GM19467 (cell line): ENCODE measurements at regions not wholly inside any gene's neighbourhood (a gene's known extent, or its start where the extent isn't known, plus 50 kb on each side); places are given as distances from the start of the nearest gene placed in this dataset.

Experiments used
- ATAC-seq: cut with Tn5 transposase; IDR thresholded peaks from one replicate; pipeline ENCODE4 v1.9.1; 2021; ENCODE audit warnings: mild to moderate bottlenecking, moderate library complexity; ENCODE audit not compliant: unreplicated experiment

DNA sequence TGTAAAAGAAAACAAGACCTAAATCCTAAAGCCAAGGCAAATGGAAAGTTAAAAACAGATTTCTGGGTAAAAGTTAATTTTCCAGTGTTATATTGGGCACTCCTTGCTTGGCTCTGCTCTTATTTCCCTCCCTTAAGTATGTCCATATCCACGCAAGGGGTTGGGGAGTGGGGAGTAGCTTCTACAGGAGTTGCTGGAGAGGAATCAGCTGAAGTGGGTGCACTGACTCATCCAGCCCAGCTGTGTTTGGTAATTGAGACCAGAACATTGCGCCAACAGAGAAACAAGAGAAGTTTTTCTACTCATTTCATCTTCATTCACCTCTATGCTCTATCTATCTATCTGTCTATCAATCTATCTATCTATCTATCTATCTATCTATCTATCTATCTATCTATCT lies 298.4 kb upstream of the PDGFD start:
- ATAC-seq, result no peak

DNA sequence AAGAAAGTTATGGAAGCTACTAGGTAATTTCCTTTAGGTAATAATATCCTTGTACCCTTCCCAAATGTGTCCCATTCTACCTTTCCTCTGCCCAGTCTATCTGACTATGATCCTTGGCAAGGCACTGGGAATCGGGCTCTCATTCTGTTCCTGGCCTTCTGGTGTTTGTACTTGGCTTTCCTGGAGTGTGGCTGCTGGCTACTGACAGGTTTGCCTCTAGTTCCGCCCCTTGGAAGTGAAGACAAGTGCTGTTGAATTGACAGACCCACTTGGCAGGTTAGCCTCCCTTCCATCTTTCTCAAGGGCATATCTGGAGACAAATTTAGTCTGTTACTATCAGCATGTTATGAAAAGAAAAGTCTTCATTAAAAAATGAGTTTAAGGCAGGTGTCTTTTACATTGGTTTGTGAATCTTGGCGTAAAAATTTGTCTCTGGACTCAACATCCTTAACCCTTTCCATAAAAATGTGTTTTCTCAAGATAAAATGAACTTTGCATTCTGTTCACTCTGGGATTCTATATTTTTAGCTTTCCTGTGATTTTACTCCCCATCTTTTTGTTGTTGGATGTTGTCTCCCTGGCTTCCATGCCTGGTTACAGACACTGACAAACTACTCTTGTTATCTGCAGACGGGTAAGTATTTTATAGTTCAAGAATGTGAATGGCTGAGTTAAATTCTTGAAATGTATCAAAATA lies 287.4 kb upstream of the PDGFD start:
- ATAC-seq, result no peak

DNA sequence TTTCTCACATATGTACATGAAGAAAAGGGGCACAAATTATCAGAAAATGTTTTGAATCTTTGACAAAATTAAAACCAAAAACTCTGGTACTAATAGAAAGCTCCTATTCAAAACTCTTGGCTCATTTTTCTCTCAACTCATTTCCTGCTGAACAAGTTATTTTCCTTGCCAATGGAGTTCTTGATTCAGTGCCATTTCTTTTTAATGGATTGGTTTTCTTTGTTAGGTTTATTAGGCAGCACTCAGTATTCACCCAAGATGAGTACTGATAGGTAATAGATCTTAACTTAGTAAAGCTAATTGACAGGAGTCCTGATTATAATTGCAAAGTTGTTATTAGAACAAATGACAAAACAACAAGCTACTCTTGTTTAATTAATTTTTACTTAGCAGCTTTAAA lies 279.4 kb upstream of the PDGFD start:
- ATAC-seq, result no peak

DNA sequence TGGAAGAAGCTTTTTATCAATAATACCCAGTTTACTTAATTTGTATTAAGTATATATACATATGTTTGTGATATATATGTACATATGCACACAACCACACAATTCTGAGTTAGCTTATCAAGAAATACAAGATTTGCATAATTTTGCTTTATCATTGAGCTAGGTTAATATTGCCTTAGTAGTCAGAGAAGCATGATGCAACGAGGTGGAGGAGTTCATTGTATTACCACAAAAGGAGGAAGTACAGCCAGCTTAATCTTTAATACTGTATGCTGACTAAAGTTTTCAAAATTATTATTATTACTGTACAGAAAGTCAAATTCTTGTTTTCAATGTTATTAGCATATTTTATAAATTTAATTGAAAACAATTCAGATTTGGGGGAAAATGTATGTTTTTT lies 278.4 kb upstream of the PDGFD start:
- ATAC-seq, result no peak

DNA sequence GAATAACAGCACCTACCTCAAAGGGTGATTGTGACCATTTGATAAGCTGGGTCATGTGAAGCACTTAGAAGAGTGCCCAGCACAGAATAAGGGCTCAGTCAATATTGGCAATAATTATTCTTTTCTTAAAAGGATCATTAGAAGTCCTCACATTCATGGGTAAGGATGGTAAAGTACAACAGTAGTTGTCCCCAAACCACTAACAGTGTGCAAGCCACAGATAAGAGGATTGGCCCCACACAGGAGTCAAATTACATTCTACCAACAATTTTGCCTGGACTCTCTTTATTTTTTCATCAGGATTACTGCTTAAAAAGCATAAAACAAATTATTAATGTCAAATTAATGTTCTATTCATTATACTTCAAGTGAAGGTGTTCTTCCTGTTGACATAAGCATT lies 271.5 kb upstream of the PDGFD start:
- no peak for ATAC-seq

DNA sequence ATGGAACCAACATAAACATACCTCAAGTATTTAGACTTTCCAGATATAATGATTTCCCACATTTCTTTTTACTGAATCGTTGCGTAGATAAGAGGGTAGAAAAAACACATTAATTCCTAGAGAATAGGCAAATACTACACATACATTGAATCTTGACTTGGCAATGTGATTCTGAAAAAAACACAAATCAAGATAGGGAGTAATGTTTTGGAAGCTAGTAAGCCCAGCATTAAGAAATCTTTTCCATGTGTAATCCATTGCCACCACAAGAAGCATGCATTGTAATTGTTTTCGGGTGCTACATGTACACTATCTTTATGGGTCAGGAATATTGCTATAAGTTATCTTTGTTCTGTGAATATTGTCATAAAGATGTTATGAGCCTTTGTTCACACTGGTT lies 269.8 kb upstream of the PDGFD start:
- no peak for ATAC-seq

DNA sequence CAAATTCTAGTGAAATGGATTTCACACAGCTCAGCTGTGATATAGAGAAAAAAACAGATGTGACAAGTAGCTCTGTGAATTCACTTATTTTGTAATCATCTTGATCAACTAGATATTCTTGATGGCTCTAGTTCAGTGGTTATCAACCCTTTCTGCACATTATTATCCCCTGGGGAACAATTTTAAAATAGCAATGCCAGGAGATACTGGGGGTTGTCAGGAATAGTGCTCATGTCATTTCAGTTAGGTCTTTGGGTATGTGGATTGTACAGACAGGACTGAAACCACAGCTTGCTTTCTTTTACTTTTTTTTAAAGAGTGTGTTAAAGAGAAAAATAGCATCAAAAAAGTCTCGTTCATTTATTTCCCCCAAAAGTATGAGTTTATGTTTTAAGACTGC lies 269.0 kb upstream of the PDGFD start:
- no peak for ATAC-seq

DNA sequence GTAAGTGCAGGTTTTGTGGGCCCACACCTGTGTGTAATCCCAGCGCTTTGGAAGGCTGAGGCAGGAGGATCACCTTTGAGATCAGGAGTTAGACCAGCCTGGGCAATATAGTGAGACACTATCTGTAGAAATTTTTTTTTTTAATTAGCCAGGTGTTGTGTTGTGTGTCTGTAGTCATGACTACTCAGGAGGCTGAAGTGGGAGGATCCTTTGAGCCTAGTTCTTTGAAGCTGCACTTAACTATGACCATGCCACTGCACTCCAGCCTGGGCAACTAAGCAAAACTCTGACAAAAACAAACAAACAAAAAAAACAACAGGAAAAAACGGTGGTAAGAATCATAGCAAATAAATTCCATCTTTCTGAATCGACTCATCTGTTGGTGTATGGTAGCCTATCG lies 268.6 kb upstream of the PDGFD start:
- no peak for ATAC-seq

DNA sequence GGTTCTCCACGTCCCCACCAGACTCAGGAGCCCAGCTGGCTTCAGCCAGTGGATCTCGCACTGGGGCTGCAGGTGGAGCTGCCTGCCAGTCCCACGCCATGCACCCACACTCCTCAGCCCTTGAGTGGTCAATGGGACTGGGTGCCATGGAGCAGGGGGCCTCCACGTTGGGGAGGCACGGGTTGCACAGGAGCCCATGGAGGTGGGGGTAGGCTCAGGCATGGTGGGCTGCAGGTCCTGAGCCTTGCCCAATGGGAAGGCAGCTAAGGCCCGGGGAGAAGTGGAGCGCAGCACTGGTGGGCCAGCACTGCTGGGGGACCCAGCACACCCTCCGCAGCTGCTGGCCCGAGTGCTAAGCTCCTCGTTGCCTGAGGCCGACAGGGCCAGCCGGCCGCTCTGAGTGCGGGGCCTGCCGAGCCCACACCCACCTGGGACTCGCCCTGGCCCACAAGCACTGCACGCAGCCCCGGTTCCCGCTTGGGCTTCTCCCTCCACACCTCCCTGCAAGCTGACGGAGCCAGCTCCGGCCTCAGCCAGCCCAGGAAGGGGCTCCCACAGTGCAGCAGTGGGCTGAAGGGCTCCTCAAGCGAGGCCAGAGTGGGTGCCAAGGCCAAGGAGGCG lies 258.5 kb upstream of the PDGFD start:
- ATAC-seq, result no peak

DNA sequence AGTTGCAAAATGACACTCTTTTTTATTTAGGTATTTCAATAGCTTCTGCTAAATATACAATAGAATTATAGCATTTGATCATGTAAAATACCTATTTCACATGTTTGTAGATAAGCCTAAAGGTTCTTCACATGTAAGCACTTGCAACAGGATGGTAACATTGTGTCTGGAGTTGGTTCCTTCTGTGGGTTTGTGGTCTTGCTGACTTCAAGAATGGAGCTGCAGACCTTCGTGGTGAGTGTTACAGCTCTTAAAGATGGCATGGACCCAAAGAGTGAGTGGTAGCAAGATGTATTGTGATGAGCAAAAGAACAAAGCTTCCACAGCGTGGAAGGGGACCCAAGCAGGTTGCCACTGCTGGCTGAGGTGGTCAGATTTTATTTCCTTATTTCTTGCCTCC lies 246.4 kb upstream of the PDGFD start:
- no peak for ATAC-seq

DNA sequence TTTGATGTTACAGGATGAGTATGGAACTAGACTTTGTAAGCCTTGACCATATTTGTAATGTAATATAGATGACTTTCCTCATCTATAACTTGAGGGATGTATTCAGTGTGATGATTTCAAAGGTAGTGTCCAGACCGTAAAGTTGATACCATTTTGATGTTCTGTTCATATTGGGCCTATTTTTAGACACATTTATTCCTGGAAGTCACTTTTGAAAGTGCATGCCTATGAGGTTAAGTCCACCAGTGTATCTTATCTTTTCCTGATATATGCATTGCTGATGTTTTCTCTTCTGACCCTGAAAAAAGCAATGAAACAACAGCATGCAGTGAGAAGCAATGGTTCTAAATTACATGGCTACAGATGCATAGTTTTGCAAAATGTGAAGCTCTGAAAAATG lies 244.7 kb upstream of the PDGFD start:
- no peak for ATAC-seq

DNA sequence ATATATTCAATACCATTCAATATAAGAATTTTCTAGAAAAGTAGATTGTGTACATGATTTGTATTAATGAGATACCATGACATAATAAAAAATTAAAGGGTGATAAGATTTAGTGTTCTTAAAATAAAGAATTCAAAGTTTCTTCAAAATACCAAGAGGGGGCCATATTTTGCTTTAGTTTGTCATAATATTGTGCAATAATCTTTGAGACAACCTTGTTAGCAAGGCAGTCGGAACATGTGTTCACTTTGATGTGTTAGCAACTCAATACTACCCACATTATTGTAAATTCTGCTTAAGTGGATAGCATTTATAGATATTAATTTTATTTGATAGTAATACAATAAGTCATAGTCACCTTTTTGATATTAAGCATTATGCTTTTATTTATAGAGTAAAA lies 241.3 kb upstream of the PDGFD start:
- ATAC-seq, result no peak

DNA sequence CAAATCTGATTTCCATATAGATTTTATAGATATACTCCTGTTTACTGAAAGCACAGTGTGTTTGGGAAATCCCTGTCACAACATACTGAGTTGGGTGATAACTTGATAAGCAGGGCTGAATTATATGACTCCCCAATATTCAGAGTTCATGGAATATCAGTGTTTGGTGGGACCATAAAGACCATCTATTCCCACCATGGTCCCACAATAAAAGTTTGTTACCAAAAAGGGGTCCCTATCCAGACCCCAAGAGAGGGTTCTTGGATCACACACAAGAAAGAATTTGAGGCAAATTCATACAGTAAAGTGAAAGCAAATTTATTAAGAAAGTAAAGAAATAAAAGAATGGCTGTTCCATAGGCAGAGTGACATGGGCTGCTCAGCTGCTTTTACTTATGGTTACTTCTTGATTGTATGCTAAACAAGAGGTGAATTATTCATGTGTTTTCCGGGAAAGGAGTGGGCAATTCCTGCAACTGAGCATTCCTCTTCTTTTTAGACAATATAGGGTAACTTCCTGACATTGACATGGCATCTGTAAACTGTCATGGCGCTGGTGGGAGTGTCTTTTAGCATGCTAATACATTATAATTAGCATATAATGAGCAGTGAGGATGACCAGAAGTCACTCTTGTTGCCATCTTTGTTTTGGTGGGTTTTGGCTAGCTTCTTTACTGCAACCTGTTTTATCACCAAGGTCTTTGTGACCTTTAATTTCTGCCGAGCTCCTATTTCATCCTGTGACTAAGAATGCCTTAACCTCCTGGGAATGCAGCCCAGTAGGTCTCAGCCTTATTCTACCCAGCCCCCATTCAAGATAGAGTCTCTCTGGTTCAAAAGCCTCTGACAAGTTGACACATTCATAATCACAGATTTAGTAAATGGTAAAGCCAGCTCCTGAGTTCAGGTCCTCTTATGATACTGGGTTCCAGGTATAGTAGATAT lies 240.6 kb upstream of the PDGFD start:
- ATAC-seq, result no peak

DNA sequence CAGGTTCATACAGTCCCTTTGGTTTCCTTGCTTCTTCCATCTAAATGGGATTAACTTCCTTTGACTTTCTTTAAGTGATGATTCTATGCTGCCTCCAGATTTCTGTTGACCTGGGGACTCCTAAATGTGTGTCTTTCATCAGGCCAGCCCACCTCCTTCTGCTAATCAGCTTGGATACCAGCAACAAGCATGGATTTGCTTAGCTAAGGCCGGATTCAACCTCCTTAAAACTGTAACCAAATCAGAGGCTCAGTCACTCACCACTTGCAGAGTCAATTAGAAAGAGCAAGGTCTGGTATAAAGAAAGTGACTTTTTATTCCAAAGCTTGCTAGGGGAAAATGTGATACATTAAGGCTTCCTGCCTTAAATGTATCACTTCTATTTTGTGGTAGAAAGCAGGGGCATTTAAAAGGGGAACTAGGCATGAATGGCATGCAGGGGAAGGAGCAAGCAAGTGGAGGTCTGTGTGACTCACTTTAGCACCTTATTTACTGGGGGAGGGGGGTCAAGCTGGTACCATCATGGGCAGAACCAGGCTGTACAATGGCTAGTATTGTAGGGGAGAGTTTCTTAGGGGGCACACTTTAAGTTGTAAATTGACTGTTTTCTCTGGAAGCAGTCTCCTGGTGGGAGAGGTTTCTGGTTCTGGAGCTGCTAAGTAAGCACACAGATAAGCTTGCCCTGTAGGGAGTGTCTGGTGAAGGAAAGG lies 239.0 kb upstream of the PDGFD start:
- no peak for ATAC-seq

DNA sequence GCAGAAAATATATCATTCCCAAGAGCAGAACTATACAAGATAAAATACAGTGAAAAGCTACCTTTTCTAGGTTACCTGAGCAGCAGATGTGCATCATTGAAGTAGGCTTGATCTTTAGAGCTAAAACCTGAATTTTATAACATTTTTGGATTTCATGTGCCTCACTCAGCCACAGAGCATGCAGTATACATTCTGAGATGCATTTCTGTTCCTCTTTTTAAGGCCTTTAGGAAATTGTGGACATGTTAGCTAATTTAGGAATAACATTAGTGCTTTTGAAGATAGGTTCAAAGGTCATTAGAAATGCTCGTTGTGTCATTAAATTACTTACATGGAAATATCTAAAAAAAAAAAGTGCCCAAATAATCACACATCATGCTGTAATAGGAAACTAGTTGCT lies 230.6 kb upstream of the PDGFD start:
- no peak for ATAC-seq

DNA sequence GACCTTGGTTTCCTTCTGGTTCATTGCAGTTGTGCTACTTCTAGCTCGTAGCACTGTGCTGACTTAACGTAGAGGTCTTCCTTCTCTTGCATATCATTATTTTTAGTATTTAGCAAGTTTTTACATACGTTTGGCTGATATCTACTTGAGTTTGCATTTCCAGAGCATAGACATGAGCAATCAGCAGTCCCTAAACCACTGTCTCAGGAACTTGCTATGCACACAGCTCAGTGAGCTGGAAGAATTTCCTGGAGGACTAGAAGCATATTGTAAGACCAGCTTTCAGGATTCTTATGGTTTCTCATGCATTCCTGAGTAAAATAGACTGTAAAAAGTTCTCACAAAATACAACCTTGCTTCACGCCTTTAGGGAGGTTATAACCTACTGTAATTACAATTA lies 226.7 kb upstream of the PDGFD start:
- no peak for ATAC-seq

DNA sequence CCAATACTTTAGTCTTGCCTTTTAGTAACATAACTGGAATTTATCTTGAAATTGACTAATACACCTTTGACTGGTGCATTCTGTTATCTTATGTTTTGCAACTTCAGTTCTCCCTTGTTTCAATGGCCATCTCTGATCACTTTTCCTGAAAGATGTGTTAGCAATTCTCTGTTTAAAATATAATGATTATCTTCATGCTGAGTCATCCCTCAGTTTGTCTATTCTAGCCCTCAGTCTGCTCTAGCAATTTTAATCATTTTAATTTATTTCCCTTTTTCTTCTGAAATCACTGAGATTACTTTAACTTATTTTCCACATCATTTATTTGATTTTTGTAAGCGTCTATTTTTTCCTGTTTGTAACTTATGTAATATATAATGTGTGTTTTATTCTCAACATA lies 221.9 kb upstream of the PDGFD start:
- ATAC-seq, result no peak

DNA sequence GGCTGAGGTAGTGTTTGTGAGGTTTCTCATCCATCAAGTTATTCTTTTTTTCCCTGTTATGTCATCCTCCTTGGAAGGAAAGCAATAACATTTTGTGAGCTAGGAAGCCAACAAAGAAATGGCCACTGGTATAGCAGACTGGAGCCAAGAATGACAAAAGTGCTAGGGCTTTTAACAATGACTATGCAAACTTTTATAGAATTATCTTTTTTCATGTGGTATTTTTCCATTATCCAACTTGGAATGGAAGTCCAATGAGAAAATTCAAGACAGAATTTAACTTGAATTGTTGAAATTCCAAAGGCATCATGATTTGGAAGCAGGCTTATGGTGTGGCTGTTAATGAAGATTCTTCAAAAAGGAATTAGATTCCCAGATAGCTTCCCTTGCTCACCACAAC lies 216.4 kb upstream of the PDGFD start:
- no peak for ATAC-seq

DNA sequence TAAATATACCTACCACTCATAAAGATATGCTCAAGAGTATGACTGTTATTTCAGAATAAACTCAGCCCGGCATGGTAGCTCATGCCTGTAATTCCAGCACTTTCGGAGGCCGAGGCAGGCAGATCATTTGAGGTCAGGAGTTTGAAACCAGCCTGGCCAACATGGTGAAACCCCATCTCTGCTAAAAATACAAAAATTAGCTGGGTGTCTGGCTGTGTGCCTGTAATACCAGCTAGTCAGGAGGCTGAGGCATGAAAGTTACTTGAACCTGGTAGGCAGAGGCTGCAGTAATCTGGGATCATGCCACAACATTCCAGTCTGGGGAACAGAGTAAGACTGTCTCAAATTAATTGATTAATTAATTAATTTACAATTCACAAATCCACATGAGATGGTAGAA lies 208.2 kb upstream of the PDGFD start:
- ATAC-seq, result no peak

DNA sequence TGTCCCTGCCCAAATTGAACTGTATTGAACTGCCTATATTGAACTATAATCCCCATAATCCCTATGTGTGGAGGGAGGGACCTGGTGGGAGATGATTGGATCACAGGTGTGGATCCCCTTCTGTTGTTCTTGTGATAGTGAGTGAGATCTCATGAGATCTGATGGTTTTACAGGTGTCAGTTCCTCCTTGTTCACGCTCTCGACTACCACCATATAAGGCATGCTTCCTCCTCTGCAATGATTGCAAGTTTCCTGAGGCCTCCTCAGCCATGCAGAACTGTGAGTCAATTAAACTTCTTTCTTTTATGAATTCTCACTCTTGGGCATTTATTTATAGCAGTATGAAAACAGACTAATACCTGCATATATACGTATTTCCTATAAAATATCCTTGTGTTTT lies 206.5 kb upstream of the PDGFD start:
- ATAC-seq, result no peak

DNA sequence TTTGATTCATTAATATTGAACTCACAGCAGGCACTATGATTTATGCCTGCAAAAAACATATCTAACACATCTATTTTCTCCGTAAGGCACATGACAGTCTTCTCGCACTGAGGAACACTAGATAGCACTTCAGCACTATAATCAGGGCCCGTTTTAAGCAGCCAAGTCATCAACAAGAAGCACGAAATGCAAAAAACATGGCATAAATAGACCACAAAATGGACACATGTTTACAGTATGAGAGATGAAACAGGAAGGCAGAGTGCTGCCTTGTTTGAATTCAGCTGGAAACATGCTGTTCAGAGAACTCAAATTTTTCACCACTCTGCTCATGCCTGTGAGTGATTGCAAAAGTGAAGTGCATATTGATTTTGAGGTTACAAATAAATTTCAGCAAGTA lies 205.8 kb upstream of the PDGFD start:
- no peak for ATAC-seq
